GM21515 (cell line): ENCODE measurements at regions not wholly inside any gene's neighbourhood (a gene's known extent, or its start where the extent isn't known, plus 50 kb on each side); places are given as distances from the start of the nearest gene placed in this dataset.

Experiments
- ATAC-seq: cut with Tn5 transposase; IDR thresholded peaks from one replicate; pipeline ENCODE4 v1.9.1; 2021; ENCODE audit not compliant: unreplicated experiment

DNA sequence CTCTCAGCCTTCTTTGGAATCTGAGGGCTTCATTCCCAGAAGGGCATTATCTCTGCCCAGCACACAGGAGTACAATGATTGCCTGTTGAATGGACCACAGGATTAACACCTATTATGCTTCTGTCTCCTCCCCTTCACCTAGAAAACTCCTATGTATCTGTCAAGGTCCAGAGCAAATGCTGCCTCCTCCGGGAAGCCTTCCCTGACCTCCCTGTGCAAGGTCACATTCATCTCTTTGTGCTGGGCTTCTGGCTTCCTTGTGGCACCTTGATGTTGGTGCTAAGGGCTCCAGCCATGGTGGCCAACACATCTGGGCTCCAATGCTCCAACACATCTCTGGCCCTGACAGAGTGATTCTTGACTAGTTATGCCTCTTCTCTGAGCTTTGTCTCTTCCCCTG is 49.9 kb upstream of the ATP2B2 start:
- ATAC-seq, result no peak

GRCh38 chr3:10556312-10556711 is 50.9 kb upstream of the ATP2B2 start:
- no peak for ATAC-seq

DNA sequence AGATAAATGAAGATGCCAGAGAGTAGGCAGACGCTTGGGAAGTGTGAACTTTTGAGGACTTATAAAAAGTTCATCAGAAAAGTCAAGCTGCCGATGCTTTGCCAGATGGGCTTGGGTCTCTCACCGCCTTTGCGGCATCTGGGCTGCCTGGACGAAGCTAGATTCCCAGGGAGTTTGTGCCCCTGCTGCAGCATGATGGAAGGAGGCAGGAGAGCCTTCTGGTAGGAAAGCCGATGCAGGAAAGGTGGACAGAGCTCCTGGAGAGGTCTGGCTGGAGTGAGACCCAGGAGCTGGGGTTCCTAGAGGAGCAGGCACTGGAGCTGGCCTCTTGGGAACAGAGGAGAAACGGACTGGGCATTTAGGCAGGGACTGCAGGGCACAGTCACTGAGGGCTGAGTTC is 51.9 kb upstream of the ATP2B2 start:
- ATAC-seq, result no peak

DNA sequence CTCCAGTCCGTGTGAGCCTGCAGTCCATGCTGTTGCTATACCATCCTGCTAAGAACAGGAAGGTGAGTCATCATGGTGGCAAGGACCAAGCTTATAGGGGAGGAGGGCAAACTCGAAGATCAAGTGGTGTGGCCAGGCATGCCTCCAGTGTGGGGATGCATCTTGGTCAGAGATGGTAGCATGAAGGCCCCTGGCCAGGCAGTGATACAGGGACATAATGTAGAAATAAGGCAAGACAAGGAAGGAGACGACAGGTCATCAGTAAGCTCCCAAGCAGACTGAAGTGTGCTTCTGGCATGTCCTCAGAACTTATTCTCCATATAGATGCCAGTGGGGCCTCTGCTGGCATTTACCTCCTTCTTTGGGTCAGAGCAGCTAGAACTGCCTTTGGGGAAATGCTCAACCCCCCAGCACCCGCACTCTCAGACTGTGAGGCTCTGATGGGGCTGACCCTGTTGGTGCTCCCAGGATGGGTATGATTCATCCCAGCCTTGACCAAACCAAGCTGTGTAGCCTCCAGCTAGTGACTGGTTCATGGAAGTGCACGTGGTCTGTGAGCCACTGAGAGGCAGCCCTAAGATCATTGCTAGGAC is 52.5 kb upstream of the ATP2B2 start:
- ATAC-seq, result no peak

GRCh38 chr3:10558736-10559135 is 53.4 kb upstream of the ATP2B2 start:
- ATAC-seq, result no peak

- ATAC-seq, result no peak
These were observed 54.9 kb upstream of the ATP2B2 start for GRCh38 chr3:10560060-10560861.

- ATAC-seq, result no peak
These were observed 56.0 kb upstream of the ATP2B2 start for GRCh38 chr3:10561162-10561945.

- no peak for ATAC-seq
These were observed 56.7 kb upstream of the ATP2B2 start for GRCh38 chr3:10561946-10562560.

DNA sequence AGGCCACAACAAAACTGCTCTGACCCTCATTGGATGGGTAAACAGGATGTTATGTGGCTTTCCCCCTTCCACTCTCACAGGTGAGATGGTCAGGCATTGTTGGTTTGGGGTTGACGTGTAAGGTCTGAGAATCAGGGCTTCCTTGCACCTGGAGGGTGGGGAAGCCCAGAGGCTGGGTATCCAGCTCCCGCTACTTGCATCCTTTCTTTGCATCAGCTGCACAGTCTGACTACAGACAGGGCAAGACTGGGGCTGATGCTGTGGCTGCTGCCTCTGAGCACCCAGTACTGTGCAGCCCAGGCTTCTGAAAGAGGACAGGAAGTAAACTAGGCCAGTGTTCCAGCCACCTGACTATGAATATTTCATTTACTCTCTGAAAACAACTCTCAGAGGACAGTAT is 58.0 kb upstream of the ATP2B2 start:
- ATAC-seq, result no peak

DNA sequence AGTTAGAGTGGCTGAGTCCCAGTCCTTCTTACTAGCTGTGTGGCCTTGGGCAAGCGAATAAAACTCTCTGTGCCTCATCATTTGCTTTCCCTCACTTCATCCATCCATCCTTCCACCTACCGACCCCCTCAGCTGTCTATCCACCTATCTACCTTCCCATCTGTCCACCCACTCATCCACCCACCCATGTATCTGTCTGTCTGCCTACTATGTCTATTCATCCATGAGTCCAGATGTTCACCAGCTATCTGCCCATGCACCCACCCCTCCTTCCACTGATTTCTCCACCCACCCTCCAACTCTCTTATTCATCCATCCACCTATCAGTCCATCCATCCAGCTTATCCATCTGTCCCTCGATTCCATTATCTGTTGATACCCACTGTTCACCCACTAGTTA is 60.4 kb upstream of the ATP2B2 start:
- no peak for ATAC-seq

- no peak for ATAC-seq
These were observed 61.1 kb upstream of the ATP2B2 start for GRCh38 chr3:10566451-10566850.

- ATAC-seq, result no peak
These were observed 63.2 kb upstream of the ATP2B2 start for GRCh38 chr3:10568549-10568948.

- no peak for ATAC-seq
These were observed 65.0 kb upstream of the ATP2B2 start for GRCh38 chr3:10570196-10570946.

GRCh38 chr3:10574101-10574620 is 68.8 kb upstream of the ATP2B2 start:
- ATAC-seq, result no peak

- ATAC-seq, result no peak
These were observed 70.3 kb upstream of the ATP2B2 start for GRCh38 chr3:10575601-10576160.

DNA sequence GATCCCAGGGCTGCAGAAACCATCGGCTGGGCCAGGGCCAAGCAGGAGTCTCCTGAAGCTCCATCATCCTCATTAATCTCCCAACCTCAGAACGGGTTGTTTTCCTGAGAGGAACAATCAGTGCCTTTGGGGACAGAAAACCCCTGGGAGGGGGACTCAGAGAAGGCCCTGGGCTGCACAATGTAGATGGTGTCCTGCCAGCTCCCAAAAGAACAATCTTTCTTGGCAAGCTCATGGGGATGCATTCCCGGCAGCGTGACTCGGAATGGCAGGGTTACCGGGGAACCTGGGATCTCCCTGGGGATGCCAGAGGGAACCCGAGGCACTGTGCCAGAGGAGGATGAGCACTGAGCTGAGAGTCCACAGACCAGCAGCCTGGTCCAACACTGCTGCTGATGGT is 72.1 kb upstream of the ATP2B2 start:
- no peak for ATAC-seq

GRCh38 chr3:10580426-10580825 is 75.0 kb upstream of the ATP2B2 start:
- no peak for ATAC-seq

DNA sequence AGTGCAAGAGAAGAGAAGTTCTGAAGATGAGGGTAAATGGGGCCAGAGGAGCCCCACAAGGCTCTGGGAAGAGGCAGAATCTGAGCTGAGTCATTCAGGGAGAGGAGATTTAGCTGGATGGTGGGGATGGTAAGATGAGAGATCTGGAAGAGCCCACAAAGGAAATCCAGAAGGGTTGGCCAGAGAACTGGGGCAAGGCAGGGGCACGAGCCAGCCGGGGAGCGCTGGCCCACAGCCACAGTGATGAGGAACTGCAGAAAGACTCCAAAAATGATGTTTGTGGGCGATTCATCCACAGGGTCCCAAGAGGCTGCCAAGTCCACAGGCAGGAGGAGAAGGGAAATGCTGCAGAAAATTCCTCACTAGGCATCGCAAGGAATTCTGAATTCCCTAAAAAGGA is 75.9 kb upstream of the ATP2B2 start:
- no peak for ATAC-seq

DNA sequence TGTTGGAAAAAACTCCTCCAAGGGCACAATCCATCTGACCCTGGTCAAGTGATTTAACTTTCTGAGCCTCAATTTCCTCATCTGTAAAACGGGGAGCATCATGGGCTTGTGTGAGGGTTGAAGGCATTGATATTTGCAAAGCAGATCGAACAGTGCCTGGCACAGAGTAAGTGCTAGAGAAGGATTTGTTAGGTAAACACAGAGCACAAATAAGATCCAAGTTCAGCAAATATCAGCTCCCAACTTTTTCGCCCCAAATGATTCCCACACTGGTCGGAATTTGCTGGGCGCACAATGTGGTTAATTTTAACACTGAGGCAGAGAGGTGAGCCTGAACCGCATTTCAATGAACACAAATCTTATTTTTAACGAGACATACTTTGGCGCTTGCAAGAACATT is 76.3 kb upstream of the ATP2B2 start:
- ATAC-seq, result no peak

- ATAC-seq, result no peak
These were observed 77.3 kb upstream of the ATP2B2 start for GRCh38 chr3:10582733-10583132.
